ENCODE measurements at regions not wholly inside any gene's neighbourhood (a gene's known extent, or its start where the extent isn't known, plus 50 kb on each side); places are given as distances from the start of the nearest gene placed in this dataset.

DNA sequence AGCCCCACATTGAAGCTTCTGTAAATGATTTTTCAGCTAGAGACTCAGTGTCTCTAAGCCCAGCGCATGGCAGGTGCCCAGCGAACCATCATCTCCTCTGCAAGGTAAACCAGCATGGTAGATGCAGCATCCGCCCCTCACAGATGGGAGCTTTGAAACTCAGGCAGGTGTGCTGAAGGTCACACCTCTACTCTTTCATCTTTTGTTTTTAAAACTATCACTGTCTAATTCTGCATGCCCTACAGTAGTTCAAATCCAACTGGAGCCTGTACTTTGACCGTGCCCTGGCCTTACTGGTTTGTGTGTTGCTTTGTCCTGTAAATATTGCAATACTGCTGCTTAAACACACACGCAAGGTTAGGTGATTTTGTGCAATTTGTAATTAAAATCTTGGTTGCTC, 831.1 kb downstream of the GALR1 start:
- TF ChIP-seq EZH2 (IDR thresholded peaks at IDR 0.05; ENCODE audit: insufficient read depth, poor library complexity, severe bottlenecking) = no peak
- TF ChIP-seq EZH2phosphoT487 (IDR thresholded peaks at IDR 0.05; ENCODE audit: insufficient read depth, low read depth) = no peak
